GM21786 (cell line): ENCODE measurements at regions not wholly inside any gene's neighbourhood (a gene's known extent, or its start where the extent isn't known, plus 50 kb on each side); places are given as distances from the start of the nearest gene placed in this dataset.
A peak's percentile ranks its signal among the peaks of the same experiment; 100 is the strongest.
"Not testable (repeated sequence)": the region's sequence is repeated elsewhere in the genome, so short reads cannot be mapped to it uniquely, and the experiment has no call there.

Experiments
- ATAC-seq: cut with Tn5 transposase; IDR thresholded peaks from one replicate; pipeline ENCODE4 v1.9.1; 2021; ENCODE audit not compliant: unreplicated experiment

DNA sequence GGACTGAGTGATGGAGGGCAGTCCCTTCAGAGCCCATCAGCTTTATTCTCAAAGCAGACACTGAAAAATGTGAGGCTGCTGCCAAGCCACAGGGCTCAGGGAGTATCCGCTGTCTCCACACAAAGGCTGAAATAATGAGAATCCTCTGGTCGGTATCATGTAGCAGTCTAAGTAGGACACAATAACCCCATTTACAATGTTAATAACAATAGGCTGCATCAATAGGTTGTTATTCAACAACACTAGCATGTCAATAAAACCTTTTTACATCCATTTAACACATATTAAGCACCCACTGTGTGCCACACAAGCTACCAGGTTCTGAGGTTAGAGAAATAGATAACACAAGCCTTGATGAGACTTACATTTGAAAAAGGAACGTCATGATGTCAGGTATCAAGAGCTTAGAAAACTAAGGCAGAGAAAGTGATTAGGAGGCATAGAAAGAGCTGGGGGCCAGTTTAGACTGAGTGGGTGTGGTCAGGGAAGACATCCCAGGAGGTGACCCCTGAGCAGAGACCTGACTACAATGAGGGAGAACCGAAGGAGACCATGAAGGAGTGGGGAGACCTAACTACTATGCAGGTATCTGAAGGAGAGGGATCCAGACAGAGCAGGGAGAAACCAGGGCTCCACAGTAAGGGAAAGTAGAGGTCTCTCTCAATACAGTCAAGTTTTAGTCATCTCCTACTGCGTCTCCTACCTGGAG lies 140.1 kb upstream of the GRIA1 start:
- no peak for ATAC-seq

DNA sequence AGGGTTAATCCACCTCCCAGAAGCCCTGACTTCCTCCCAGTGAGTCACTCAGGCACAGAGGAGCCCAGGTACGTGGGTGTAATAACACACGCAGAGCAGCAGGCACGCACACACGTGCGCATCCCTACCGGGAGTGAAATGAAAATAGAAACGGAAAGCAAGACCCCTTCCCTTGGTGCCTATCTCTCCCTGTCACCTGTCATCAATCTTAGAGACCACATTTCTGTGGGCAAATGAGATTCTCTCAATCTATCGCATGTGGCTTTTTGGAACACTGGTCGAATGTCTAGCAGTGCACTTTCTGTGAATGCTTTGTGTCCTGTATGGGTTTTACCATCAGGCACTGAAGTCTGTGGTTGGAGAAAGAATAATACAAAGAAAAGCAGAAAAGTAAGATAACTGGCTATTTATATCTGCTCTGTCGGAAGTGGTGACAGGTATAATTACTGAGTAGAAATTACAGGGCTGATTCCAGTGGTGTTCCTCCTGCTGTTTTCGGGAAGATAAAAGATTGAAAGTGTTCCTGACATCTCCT lies 137.7 kb upstream of the GRIA1 start:
- ATAC-seq, result peak; percentile 78

DNA sequence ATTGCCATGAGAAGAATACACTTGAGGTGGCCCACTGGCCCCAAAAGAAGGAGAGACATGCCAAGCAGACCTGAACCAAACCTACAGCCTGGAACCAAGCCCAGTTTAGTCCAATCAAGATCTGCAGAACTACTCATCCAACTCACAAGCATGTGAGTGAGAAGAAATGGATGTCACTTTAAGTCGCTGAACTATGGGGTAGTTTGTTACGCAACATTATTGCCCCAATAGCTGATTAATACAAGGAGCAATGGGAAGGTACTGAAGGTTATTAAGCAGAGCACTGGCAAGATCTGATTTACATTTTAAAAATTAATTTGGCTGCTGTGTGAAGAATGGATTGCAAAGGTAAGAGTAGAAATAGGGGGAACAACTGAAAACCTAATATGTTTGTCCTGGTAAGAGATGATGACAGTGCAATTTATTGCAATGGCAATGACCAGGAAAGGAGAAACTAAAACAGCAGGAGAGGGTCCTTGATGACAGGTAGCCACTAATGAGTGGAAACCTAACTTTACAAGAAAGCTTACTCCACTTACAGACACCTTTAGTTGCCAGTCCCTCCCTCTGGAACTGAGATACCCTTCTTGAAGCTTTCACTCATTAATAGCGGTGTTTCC lies 132.9 kb upstream of the GRIA1 start:
- no peak for ATAC-seq

DNA sequence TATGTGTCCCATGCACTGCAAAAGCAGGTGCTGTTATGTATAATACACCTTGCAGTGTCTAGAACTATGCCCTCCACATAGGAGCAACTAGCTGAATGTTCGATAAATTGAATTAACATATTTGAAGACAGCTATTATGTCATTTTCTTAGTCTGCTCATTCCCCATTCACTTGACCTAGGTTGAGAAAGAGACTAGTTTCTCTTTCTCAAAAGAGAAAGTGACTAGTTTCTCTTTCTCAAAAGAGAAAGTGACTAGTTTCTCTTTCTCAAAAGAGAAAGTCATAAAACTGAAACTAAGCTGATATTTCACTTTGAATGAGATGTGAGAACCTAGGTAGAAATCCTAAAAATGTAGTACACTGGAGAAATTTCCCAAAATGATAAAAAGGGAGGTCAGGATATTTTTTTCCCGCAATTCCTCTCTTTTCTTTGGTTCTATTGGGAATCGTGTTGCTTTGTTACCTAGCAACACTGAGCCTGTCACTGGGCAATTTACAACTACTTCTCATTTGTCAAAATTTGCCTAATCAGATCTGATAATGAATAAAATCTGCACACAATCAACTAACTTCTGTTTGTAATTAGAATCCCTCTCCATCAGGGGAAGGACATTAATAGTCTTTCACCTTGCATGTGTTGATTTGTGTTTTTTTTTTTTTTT lies 132.0 kb upstream of the GRIA1 start:
- ATAC-seq, result peak; percentile 94

DNA sequence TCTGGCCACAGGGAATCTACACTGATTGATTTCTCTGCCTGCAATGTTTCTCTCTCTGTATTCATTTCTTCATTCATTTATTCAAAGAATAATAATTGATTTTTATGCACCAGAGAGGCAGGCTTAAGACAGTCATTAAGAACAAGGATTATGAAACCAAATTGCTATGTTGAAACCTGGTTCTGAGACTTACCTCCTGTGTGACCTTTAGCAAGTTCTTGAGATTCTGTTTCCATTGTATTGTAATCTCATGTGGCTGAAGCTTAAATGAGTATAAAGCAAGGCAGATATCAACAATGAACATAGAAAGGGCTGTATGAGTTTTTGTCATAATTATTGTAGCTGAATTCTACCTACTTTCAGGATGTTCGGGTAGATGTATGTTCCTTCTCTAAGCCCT lies 129.6 kb upstream of the GRIA1 start:
- ATAC-seq, result no peak

DNA sequence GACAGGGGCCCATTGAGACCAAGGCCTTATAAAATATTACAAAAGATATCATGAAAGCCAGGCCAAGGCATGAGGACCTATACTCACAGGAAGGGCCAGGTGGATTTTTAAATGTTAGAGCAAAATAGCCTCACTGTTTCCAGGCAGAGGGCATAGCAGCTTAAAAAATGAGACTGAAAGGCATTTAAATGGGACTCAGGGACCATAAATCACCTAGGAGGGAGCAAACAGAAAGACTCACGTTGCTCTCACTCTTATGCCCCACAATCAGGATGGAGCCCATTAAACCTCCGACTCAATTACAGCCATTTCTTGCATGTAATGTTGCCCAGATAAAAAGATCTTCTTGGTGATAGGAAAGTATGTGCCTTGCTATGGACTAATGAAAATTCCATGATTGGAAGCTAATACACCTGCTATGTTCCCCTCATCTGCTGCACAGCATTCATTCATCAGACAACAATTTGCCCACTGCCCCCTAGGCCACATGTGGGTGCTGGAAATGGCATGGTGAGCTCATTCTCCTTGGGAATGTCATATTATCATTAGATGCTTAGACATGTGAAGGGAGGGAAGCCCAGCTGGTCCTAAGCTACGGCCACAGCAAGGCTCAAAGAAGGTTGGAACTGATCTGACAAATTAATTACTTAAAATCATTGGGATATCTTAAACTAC lies 128.6 kb upstream of the GRIA1 start:
- ATAC-seq, result no peak

DNA sequence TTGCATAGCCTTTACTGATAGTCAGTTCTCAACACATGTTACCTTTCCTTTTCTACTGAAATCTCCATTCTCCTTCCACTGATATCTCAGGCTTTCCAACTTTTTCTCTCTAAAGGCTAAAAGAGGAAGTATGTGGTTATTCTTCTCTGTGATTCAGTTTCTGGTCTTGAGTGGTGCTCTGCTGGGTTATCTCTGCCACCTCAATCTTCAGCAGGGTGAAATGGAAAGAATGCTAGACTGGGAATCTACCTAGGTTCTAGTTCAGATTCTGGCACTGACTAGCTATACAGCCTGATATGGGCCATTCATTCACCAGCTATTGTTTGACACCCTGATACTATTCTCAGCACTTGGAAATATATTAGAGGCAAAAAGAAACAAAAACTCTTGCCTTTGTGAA lies 124.9 kb upstream of the GRIA1 start:
- peak; percentile 66 for ATAC-seq

DNA sequence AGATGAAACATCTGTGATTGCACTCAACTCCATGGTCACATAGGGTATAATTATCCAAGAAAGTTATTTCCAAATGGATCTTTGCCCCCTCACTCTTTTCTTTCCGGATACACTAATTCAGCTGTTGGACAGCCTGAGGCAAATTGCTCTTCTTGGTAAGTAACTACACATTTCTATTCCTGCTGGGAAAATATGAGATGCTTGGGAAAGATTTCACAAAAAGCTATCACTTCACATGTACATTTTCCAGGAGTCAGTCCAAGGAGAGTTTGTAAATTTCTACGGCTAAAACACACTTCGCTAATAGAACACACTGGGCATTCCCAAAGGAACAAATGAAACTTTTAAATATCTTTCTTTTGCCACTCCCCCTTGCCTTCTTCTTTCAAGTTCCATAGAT lies 123.0 kb upstream of the GRIA1 start:
- no peak for ATAC-seq

DNA sequence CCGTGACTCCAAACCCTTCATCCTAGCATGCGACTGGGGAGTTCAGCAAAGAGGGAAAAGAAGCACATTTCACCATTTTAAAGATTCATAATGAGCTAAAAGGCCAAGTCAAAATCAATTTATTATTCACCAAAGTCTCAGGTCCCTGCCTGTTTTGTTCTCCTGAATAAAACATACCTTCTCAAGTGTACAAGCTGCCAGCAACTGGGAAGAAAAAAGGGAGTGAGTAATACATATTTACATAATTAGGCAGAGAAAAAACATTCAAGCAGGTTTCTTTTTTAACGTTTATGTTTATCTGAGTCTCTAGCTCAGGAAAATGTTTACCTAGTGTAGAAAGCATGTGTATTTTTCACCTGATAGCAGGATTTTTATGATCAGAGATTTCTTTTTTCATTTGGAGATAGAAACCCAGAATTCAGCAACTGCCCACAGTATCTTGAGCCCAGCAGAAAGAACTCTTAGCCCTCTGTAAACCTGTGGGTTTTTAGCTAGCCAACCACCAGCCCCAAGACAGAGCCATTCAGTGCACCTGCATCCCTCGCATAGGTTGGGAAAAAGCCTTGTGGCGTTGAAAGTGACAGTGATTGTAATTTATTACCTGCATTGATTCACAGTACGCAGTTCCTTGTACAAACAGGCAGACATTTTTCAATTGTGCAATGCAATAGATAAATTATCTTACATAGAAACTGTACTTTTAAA lies 117.9 kb upstream of the GRIA1 start:
- no peak for ATAC-seq

DNA sequence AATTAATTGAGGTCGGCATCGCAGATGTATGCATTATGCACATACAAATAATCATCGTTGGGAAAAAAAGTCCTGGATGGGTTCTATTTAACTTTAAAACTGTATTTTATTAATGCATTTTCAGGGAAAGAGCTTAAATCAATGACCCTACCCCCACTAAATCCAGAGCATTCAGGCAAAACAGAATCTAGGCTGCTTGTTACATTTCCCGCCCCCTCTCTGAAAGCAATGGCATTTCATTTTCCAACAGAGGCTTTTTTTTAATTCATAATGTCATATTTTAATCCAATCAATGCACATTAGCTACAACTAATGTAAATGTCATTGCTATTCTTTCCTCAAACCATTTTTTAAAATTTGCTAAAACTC lies 117.4 kb upstream of the GRIA1 start:
- no peak for ATAC-seq

DNA sequence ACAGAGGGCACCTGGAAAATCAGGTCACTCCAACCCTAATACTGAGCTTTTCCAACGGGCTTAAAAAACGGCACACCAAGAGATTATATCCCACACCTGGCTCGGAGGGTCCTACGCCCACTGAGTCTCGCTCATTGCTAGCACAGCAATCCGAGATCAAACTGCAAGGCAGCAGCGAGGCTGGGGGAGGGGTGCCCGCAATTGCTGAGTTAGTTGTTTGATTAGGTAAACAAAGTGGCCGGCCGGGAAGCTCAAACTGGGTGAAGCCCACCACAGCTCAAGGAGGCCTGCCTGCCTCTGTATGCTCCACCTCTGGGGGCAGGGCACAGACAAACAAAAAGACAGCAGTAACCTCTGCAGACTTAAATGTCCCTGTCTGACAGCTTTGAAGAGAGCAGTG lies 108.8 kb upstream of the GRIA1 start:
- not testable (repeated sequence) for ATAC-seq

DNA sequence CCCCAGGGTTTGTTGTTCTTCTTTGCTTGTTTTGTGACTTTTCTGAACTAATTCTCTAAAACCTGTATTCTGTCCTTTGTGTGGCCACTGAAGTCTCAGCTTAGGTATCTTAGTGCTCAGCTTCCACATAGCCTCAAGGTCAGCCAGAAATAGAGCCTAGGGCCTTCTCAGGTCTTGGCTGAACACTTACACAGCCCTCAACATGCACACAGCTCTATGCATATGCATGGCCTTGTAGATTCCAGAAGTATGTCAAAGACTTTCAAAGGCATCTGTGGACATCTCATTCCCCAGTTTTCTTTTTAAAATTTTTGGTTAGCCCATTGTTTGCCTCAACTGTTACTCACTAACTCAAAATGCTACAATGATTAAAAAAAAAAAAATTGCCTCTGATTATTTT lies 99.9 kb upstream of the GRIA1 start:
- ATAC-seq, result no peak

DNA sequence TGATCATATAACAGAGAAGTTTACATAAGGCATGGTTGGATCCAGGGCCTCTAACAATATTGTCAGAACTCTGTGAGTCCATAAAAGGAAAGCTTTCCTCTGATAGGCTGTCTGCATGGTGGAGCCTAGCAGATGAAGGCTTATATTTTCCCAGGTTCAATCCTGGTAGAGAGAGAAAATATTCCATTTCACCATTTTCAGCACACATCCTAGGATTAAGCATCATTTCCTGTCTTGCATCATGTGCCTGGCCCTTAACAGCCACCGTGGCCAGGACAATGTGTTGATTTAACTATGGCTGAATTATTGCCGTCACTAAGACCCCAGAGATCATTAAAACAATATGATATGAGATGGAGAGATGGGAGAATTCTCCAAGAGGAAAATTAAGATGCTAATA lies 90.9 kb upstream of the GRIA1 start:
- ATAC-seq, result no peak

DNA sequence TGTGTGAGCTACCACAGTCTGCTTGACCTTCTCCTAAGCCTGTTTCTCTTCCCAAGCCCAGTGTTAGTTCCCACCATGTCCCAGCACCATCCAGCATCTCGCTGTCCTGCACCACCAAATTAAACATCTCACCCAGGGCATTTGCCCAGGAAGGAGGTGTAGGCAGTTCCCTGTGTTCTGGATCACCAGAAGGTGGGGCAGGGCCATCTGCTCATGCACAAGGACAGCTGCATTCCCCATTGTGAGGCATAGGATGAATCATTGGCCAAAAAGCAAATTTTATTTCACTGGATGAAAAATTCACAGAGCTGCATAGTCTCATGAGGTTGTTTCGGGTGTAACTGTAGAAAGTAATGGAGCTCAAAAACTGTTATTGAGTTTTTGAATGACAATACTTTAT lies 89.5 kb upstream of the GRIA1 start:
- ATAC-seq, result no peak

DNA sequence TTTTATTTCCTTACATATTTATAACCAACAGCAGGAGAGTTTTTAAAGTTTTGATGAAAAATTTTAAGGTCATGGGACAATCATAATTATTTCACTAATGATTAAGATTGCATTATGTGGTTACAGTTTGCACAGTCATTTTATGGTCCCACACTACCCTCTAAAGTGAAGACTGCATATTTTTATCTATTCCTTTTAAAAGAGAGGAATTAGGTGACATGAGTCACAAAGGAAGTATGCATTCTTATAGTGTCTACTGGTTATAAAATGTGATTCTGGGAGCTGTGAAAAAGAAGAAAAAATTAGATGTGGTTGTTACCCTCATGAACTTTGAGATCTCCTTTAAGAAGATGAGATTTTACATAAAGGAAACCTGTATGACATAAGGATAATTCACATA lies 87.9 kb upstream of the GRIA1 start:
- no peak for ATAC-seq

DNA sequence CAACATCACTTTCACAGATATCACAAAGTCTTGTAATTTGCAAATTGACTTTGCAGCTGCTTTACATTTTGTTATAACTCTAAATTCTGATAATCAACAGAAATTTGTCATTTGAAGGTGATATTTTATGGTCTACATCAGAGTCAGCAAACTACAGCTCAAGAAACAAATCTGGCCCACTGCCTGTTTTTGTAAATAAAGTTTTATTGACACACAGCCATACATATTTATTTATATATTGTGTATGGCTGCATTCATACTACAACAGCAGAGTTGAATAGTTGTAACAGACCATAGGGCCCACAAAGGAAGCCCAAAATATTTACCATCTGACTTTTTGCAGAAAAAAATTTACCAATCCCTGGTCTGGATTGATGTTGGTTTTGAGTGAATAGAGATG lies 87.0 kb upstream of the GRIA1 start:
- no peak for ATAC-seq

DNA sequence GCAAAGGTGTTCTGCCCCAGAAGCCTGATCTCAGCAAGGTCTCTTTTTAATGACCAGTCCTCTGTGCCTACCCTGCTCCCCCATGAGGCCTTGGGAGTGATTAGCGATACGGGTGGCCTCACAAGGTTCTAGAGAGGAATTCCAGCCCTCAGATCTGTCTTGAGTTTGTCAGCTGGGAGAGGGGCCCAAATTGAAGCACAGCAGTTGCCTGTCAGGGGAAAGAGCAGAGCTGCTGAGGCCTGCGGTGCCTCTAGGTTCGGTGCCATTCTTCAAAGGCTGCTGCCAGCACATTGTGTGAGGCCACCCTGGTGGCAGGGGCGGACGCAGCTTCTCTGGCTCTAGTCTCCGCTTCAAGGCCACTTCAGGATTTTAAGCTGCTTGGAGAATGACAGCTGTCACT lies 85.7 kb upstream of the GRIA1 start:
- no peak for ATAC-seq

DNA sequence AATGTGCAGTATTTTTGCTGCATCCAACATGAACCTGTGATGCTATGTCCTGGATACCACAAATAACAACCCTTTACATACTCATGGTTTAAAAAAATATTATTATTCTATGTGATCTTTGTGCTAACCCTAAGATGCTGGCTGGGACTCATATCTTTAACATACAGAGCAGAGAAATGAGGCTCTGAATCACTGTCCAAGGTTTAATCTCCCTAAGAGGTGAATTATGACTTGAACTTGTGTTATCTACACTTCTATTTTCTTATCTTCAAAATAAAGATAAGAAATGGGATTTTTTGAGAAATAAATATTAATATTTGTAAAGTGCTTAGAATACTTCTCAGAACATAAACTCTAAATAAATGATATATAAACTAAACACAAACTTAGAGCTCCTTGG lies 68.8 kb upstream of the GRIA1 start:
- no peak for ATAC-seq

DNA sequence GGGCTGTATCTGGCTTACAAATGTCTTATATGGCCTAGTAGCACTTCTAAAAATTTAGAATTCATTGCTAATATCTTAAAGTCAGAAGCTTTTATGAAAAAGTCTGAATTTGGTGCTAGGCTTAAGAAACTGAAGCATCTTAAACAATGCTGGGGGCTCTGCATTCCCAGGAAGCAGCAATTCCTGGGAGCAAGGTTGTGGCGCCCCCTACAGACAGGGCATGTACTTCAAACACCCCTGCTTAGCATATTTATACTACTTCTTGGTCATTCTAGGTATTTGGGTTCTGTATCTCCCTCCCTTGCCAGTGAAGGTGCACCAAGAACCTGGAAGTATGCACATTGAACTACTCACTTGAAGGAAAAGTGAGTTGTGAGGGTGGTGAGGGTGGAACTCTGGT lies 64.6 kb upstream of the GRIA1 start:
- no peak for ATAC-seq

DNA sequence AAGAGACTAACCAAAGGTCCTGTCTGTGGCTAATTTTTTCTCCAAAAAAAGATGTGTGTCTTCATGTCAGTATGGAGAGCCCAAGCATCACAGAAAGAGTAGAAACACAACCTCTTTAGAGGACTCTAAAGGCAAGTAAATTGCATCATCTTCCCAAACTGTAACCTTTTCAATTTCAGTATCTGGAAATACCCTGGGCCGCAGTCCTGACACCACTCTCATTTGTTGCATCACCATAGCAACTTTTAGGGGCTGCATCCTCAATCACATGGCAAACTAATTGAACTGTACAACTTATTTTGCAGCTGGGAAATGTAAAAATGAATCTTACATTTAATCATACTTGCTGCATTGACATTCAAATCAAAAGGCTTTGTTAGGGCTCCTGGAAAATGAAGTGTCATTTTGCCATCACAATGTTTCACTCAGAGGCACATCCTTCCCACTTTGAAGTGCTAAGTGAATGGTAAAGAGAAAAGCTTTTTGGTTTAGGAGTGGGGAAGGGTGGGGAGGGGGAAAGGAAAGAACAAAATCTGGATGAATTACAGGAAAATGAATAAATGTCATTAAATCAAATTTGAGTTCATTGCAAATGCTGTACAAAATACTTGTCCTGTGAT lies 60.6 kb upstream of the GRIA1 start:
- ATAC-seq, result peak; percentile 88

DNA sequence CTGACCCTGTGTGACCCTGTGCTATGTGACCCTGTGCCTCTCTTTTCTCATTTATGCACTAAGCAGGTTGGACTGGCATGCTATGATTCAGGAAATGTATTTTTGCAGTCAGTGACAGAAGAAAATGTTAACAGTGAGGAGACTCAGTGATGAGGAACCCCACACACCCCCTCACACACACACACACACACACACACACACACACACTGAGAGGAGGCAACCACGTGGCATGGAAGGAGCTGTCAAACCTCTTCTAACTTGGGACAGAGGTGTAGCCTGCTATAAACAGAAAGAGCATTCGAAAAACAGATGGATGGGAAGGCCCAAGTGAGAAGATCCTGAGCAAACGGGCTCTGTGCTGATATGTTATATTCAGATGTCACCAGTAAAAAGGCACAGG lies 57.9 kb upstream of the GRIA1 start:
- ATAC-seq, result no peak
